ENCODE measurements at regions not wholly inside any gene's neighbourhood (a gene's known extent, or its start where the extent isn't known, plus 50 kb on each side); places are given as distances from the start of the nearest gene placed in this dataset.

GRCh38 chr9:92196909-92197308 is 81.7 kb upstream of the SPTLC1 start:
- no peak for ATAC-seq
- WGBS, 2 donors (ENCODE audit: low coverage in 1 of 2): 13 to 20% methylated on average over 1 of the region's 1 CpG

GRCh38 chr9:92196400-92196799 is 81.2 kb upstream of the SPTLC1 start:
- TF ChIP-seq CTCF (IDR thresholded peaks at IDR 0.05) (no peak), EP300 (IDR thresholded peaks at IDR 0.05) (no peak), POLR2AphosphoS5 (IDR thresholded peaks at IDR 0.05) (no peak), POLR2A (IDR thresholded peaks at IDR 0.05) (no peak)
- Histone ChIP-seq H3K4me1 (no peaks in the 10 kb centered on the region), H3K27ac (no peak overlapping the region), H3K27me3 (no peaks in the 10 kb centered on the region), H3K4me3 (no peak overlapping the region), H3K36me3 (no peaks in the 10 kb centered on the region), H3K9me3 (peaks cover 0 to 22% (median 0%) of the 10 kb centered on the region in 3 donors)
- no peak for ATAC-seq

More at GRCh38 chr9:92196909-92197308, 81.7 kb upstream of the SPTLC1 start:
- no peak for TF ChIP-seq POLR2A (IDR thresholded peaks at IDR 0.05)
- no peak for TF ChIP-seq POLR2AphosphoS5 (IDR thresholded peaks at IDR 0.05)
- no peak for TF ChIP-seq CTCF (IDR thresholded peaks at IDR 0.05)
- Histone ChIP-seq H3K36me3 (no peaks in the 10 kb centered on the region), H3K4me3 (no peak overlapping the region), H3K27me3 (no peaks in the 10 kb centered on the region), H3K27ac (no peak overlapping the region), H3K9me3 (peaks cover 0 to 22% (median 0%) of the 10 kb centered on the region in 3 donors), H3K4me1 (no peaks in the 10 kb centered on the region)

- no peak for TF ChIP-seq POLR2A (IDR thresholded peaks at IDR 0.05)
- WGBS, 2 donors (ENCODE audit: low coverage in 1 of 2): 78% methylated on average over 6 of the region's 6 CpGs; no CpG with 5 or more reads in 1 of the 2 donors
Observed at GRCh38 chr9:92191801-92192200, 76.6 kb upstream of the SPTLC1 start.

GRCh38 chr9:92190536-92190790 is 75.2 kb upstream of the SPTLC1 start:
- H3K4me3 ChIP-seq: no peak overlapping the region
- WGBS, 2 donors (ENCODE audit: low coverage in 1 of 2): 50% methylated on average over 1 of the region's 2 CpGs; no CpG with 5 or more reads in 1 of the 2 donors
- no peak for ATAC-seq
- peaks cover 24% of the 10 kb centered on the region for H3K27me3 ChIP-seq
- H3K9me3 ChIP-seq: no peaks in the 10 kb centered on the region
- H3K4me1 ChIP-seq: peaks cover 0 to 5% (median 0%) of the 10 kb centered on the region in 3 donors
- TF ChIP-seq EP300 (IDR thresholded peaks at IDR 0.05): no peak
- no peak for TF ChIP-seq POLR2AphosphoS5 (IDR thresholded peaks at IDR 0.05)
- no peak for TF ChIP-seq POLR2A (IDR thresholded peaks at IDR 0.05)
- no peak for TF ChIP-seq CTCF (IDR thresholded peaks at IDR 0.05)
- no peaks in the 10 kb centered on the region for H3K36me3 ChIP-seq
- no peak overlapping the region for H3K27ac ChIP-seq

More at GRCh38 chr9:92191801-92192200, 76.6 kb upstream of the SPTLC1 start:
- no peak overlapping the region for H3K4me3 ChIP-seq
- H3K9me3 ChIP-seq: peaks cover 0 to 3% (median 0%) of the 10 kb centered on the region in 3 donors
- peaks cover 0 to 5% (median 0%) of the 10 kb centered on the region in 3 donors for H3K4me1 ChIP-seq
- H3K27ac ChIP-seq: no peak overlapping the region
- ATAC-seq: no peak
- H3K27me3 ChIP-seq: peaks cover 24% of the 10 kb centered on the region
- H3K36me3 ChIP-seq: no peaks in the 10 kb centered on the region

GRCh38 chr9:92189782-92190535 is 74.7 kb upstream of the SPTLC1 start:
- Histone ChIP-seq H3K4me3 (no peak overlapping the region), H3K4me1 (peaks cover 0 to 5% (median 0%) of the 10 kb centered on the region in 3 donors), H3K27ac (no peak overlapping the region), H3K27me3 (peaks cover 24% of the 10 kb centered on the region), H3K9me3 (no peaks in the 10 kb centered on the region), H3K36me3 (no peaks in the 10 kb centered on the region)
- TF ChIP-seq POLR2A (IDR thresholded peaks at IDR 0.05) (no peak), EP300 (IDR thresholded peaks at IDR 0.05) (no peak), POLR2AphosphoS5 (IDR thresholded peaks at IDR 0.05) (no peak), CTCF (IDR thresholded peaks at IDR 0.05) (no peak)
- 57 to 100% methylated on average over 1 to 2 of the region's 30 CpGs for WGBS, 2 donors (ENCODE audit: low coverage in 1 of 2)
- no peak for ATAC-seq
